ENCODE measurements at regions not wholly inside any gene's neighbourhood (a gene's known extent, or its start where the extent isn't known, plus 50 kb on each side); places are given as distances from the start of the nearest gene placed in this dataset.

DNA sequence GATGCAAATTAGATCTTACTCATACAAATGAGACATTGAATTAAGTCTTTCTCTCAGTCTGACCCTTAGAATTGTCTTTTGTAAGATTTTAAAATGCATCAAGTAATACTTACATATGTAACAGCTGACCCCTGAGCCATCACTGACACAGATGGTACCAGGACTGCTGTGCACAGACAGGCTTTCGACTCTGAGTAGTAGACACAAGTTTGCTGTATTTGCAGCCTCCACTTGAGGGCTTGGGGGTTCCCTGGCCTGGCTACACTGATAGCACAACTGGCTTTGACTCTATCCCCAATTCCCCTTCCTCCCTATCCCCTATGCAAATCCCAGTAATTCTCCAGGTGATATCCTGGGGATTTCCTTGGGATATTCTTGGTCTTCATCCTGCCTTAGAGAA lies 200.7 kb downstream of the RPIA start:
- DNase-seq (ENCODE audit: low spot score in 2 of 2): no peak
- no peaks in the 10 kb centered on the region for H3K27me3 ChIP-seq
- H3K36me3 ChIP-seq: no peaks in the 10 kb centered on the region
- H3K4me1 ChIP-seq: no peaks in the 10 kb centered on the region
- no peaks in the 10 kb centered on the region for H3K9me3 ChIP-seq
- intact Hi-C loops (cut with DNase I): no loop called here
- H3K4me3 ChIP-seq: no peak overlapping the region
- no peak overlapping the region for H3K27ac ChIP-seq
- TF ChIP-seq, protein P1, sequence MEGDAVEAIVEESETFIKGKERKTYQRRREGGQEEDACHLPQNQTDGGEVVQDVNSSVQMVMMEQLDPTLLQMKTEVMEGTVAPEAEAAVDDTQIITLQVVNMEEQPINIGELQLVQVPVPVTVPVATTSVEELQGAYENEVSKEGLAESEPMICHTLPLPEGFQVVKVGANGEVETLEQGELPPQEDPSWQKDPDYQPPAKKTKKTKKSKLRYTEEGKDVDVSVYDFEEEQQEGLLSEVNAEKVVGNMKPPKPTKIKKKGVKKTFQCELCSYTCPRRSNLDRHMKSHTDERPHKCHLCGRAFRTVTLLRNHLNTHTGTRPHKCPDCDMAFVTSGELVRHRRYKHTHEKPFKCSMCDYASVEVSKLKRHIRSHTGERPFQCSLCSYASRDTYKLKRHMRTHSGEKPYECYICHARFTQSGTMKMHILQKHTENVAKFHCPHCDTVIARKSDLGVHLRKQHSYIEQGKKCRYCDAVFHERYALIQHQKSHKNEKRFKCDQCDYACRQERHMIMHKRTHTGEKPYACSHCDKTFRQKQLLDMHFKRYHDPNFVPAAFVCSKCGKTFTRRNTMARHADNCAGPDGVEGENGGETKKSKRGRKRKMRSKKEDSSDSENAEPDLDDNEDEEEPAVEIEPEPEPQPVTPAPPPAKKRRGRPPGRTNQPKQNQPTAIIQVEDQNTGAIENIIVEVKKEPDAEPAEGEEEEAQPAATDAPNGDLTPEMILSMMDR (IDR thresholded peaks at IDR 0.05): no peak

DNA sequence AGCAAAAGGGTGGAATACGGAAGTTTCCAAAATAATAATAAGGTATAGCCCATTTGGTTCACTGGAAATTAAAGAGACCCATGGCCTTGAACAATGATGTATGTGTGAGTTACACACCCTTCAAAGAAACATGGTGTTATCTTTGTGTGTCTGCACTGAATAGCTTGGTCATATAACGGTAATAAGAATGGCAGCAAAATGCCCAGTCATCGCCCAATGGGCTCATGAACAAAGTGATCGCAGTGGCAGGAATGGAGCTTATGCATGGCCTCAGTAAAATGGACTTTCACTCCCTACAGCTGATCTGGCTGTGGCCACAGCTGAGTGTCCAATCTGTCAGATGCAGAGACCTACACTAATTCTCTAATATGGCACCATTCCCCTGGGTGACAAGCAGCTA lies 201.3 kb downstream of the RPIA start:
- H3K27ac ChIP-seq: no peak overlapping the region
- H3K27me3 ChIP-seq: no peaks in the 10 kb centered on the region
- H3K4me3 ChIP-seq: no peak overlapping the region
- H3K36me3 ChIP-seq: no peaks in the 10 kb centered on the region
- H3K4me1 ChIP-seq: no peaks in the 10 kb centered on the region
- no peaks in the 10 kb centered on the region for H3K9me3 ChIP-seq
- no peak for DNase-seq (ENCODE audit: low spot score in 2 of 2)
- intact Hi-C loops (cut with DNase I): no loop called here
- TF ChIP-seq, protein P1 (IDR thresholded peaks at IDR 0.05): no peak

DNA sequence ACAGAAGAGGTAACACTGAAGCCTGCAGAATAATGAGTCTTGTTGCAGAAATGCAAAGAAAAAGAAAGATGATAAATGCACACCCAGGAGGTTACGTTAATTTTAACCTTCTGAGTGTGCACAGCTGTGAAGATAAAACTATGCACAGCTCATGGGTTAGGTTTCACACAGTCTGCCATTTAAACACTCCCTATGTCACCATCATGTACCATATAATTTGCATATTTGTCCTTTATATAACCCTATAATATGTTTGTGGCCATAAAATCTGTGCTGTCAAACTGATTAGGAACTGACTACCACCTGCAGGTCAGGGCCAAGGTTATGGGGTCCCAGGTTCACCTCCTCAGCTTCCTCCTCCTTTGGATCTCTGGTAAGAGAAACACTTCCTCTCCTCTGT lies 205.5 kb downstream of the RPIA start:
- H3K36me3 ChIP-seq: no peaks in the 10 kb centered on the region
- TF ChIP-seq, protein P1 (IDR thresholded peaks at IDR 0.05): no peak
- H3K27ac ChIP-seq: no peak overlapping the region
- intact Hi-C loops (cut with DNase I): no loop called here
- no peak for DNase-seq (ENCODE audit: low spot score in 2 of 2)
- H3K4me3 ChIP-seq: no peak overlapping the region
- no peaks in the 10 kb centered on the region for H3K9me3 ChIP-seq
- no peaks in the 10 kb centered on the region for H3K4me1 ChIP-seq
- H3K27me3 ChIP-seq: no peaks in the 10 kb centered on the region

DNA sequence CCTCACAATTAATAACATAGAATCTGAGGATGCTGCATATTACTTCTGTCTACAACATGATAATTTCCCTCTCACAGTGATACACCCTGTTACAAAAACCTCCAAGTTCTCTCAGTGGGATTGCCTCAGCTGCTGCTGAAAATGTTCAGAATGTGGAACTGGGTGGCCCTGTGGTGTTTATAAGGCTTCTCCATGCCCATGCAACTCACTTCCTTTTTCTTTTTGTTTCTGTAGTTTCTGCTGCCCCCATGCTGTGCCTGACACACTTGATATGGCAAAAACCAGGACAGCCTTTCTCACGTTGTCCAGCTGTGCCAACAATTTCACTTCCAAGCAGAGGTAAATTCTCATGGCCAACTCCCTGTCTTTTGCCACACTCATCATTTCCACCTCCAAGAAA lies 206.2 kb downstream of the RPIA start:
- TF ChIP-seq, protein P1 (IDR thresholded peaks at IDR 0.05): no peak

DNA sequence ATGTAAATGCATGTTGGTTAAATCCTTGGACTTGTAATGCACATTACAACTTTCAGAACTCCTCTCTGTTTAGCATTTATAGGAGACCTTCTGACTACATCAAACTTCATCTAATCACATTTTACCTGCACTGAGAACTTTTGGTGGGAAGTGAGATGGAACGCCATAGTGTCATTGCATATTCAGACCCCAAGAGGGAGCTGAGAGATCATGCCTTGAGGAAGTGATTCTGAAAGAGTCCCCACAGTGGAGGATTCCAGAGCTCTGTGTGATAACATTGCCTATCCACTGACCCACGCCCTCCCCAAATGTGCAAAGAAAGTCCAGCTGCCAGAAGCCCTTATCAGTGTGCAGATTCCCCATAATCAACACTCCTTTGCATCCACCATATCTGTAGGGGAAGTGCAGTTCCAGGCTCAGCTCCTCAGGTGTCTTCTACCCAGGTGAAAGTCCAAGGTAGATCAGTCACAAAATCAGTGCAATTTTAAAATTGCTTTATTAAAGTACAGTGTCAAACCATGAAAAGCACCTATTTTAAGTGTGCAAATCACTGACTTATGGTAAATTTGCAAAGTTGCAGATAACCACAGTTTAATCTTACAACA lies 212.4 kb downstream of the RPIA start:
- intact Hi-C loops (cut with DNase I): no loop called here
- DNase-seq (ENCODE audit: low spot score in 2 of 2): no peak
- TF ChIP-seq, protein P1 (IDR thresholded peaks at IDR 0.05): peak in 1 of 3 experiments; percentile 31

More for the DNA sequence above, 206.2 kb downstream of the RPIA start:
- H3K4me3 ChIP-seq: no peak overlapping the region
- no peaks in the 10 kb centered on the region for H3K9me3 ChIP-seq
- no peaks in the 10 kb centered on the region for H3K36me3 ChIP-seq
- no peaks in the 10 kb centered on the region for H3K4me1 ChIP-seq
- no peak for DNase-seq (ENCODE audit: low spot score in 2 of 2)
- H3K27ac ChIP-seq: no peak overlapping the region
- H3K27me3 ChIP-seq: no peaks in the 10 kb centered on the region
- intact Hi-C loops (cut with DNase I): no loop called here

DNA sequence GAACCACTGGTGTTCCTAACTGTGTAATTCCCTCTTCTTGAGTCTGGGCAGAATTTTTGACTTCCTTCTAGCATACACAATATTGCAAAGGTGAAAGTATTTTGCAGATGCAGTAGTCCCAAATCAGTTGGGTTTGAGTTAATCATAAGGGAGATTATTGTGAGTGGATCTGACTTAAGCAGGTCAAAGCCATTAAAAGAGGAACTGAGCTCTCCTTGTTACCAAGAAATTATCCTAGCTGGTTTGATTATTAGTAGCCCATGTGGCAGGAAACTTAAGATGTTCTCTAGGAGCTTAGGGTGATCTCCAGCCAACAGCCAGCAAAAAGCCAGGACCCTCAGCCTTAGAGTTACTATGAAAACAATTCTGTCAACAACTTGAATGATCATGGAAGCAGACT lies 221.8 kb downstream of the RPIA start:
- TF ChIP-seq, protein P1 (IDR thresholded peaks at IDR 0.05): no peak
- no peaks in the 10 kb centered on the region for H3K36me3 ChIP-seq
- no peak for DNase-seq (ENCODE audit: low spot score in 2 of 2)
- intact Hi-C loops (cut with DNase I): no loop called here
- no peaks in the 10 kb centered on the region for H3K27me3 ChIP-seq
- H3K27ac ChIP-seq: no peak overlapping the region
- H3K4me3 ChIP-seq: no peak overlapping the region
- H3K9me3 ChIP-seq: no peaks in the 10 kb centered on the region
- no peaks in the 10 kb centered on the region for H3K4me1 ChIP-seq

More for the DNA sequence above, 212.4 kb downstream of the RPIA start:
- Histone ChIP-seq H3K36me3 (no peaks in the 10 kb centered on the region), H3K27me3 (no peaks in the 10 kb centered on the region), H3K4me3 (no peak overlapping the region), H3K9me3 (no peaks in the 10 kb centered on the region), H3K4me1 (no peaks in the 10 kb centered on the region), H3K27ac (no peak overlapping the region)

Data from ascending aorta (tissue), 2 donors.